ENCODE measurements at regions not wholly inside any gene's neighbourhood (a gene's known extent, or its start where the extent isn't known, plus 50 kb on each side); places are given as distances from the start of the nearest gene placed in this dataset.
A peak's percentile ranks its signal among the peaks of the same experiment; 100 is the strongest.

- Histone ChIP-seq H3K9me3 (no peaks in the 10 kb centered on the region), H3K36me3 (ENCODE audit: control insufficient read depth in 2 of 2, extremely low read depth in 1 of 2, insufficient read depth in 1 of 2, low read length in 1 of 2) (no peaks in the 10 kb centered on the region), H3K4me1 (ENCODE audit: control insufficient read depth in 1 of 2, extremely low read depth in 1 of 2, insufficient read depth in 2 of 2, low read length in 2 of 2) (no peaks in the 10 kb centered on the region), H3K27me3 (replicated peaks in 1 of 2; ENCODE audit: control insufficient read depth in 2 of 2, extremely low read depth in 1 of 2, insufficient read depth in 2 of 2, low read length in 1 of 2) (no peaks in the 10 kb centered on the region), H3K27ac (ENCODE audit: low read length) (no peak overlapping the region), H3K4me3 (ENCODE audit: control insufficient read depth in 1 of 2, extremely low read depth in 1 of 2, low read length in 1 of 2) (no peak overlapping the region)
- no peaks in the 10 kb centered on the region for H3K9me3 Mint-ChIP-seq
- ChIA-PET CTCF (interaction anchor here in 1 of 2 donors (0.6 kb wide), 1 partner anchor 199 kb away, joined by 3 read pairs; no protein-coding TSS in a partner anchor), POLR2A (no interaction called here)
- no peak for DNase-seq
- H3K27me3 Mint-ChIP-seq, result peaks cover 0 to 2% of the 10 kb centered on the region in 2 donors
- ATAC-seq (replicated peaks in 1 of 4), result no peak
- 100% methylated on average over 1 of the region's 1 CpG for WGBS (ENCODE audit: insufficient coverage)
- no peaks in the 10 kb centered on the region for H3K36me3 Mint-ChIP-seq
- H3K27ac Mint-ChIP-seq, result no peak overlapping the region
- H3K4me3 Mint-ChIP-seq, result no peak overlapping the region
- H3K4me1 Mint-ChIP-seq, result no peaks in the 10 kb centered on the region
These were observed 257.0 kb upstream of the USP15 start for GRCh38 chr12:62003226-62003625.

GRCh38 chr12:62003701-62004100 lies 256.5 kb upstream of the USP15 start:
- peaks cover 0 to 2% of the 10 kb centered on the region in 2 donors for H3K27me3 Mint-ChIP-seq
- POLR2A ChIA-PET, result no interaction called here
- H3K9me3 Mint-ChIP-seq, result no peaks in the 10 kb centered on the region
- ATAC-seq (replicated peaks in 1 of 4) (no peak), DNase-seq (no peak)
- H3K4me3 Mint-ChIP-seq, result no peak overlapping the region
- no peak overlapping the region for H3K4me3 ChIP-seq (ENCODE audit: control insufficient read depth in 1 of 2, extremely low read depth in 1 of 2, low read length in 1 of 2)
- no peaks in the 10 kb centered on the region for H3K36me3 Mint-ChIP-seq
- H3K9me3 ChIP-seq, result no peaks in the 10 kb centered on the region
- H3K36me3 ChIP-seq (ENCODE audit: control insufficient read depth in 2 of 2, extremely low read depth in 1 of 2, insufficient read depth in 1 of 2, low read length in 1 of 2), result no peaks in the 10 kb centered on the region
- H3K4me1 ChIP-seq (ENCODE audit: control insufficient read depth in 1 of 2, extremely low read depth in 1 of 2, insufficient read depth in 2 of 2, low read length in 2 of 2), result no peaks in the 10 kb centered on the region
- no peak overlapping the region for H3K27ac Mint-ChIP-seq
- no peaks in the 10 kb centered on the region for H3K27me3 ChIP-seq (replicated peaks in 1 of 2; ENCODE audit: control insufficient read depth in 2 of 2, extremely low read depth in 1 of 2, insufficient read depth in 2 of 2, low read length in 1 of 2)
- no peak overlapping the region for H3K27ac ChIP-seq (ENCODE audit: low read length)
- CTCF ChIA-PET, result no interaction called here
- no peaks in the 10 kb centered on the region for H3K4me1 Mint-ChIP-seq
- no CpG with 5 or more reads among the region's 2 CpGs for WGBS (ENCODE audit: insufficient coverage)

GRCh38 chr12:62005615-62006014 lies 254.6 kb upstream of the USP15 start:
- H3K9me3 ChIP-seq, result no peaks in the 10 kb centered on the region
- H3K27me3 ChIP-seq (replicated peaks in 1 of 2; ENCODE audit: control insufficient read depth in 2 of 2, extremely low read depth in 1 of 2, insufficient read depth in 2 of 2, low read length in 1 of 2), result no peaks in the 10 kb centered on the region
- WGBS (ENCODE audit: insufficient coverage), result 70% methylated on average over 2 of the region's 2 CpGs
- H3K4me3 ChIP-seq (ENCODE audit: control insufficient read depth in 1 of 2, extremely low read depth in 1 of 2, low read length in 1 of 2), result no peak overlapping the region
- H3K27me3 Mint-ChIP-seq, result peaks cover 0 to 2% of the 10 kb centered on the region in 2 donors
- CTCF ChIA-PET, result interaction anchor here (0.6 to 0.7 kb wide), 4 partner anchors 9 to 372 kb away, joined by 3 to 4 read pairs (median 3); no protein-coding TSS in a partner anchor
- H3K4me1 Mint-ChIP-seq, result no peaks in the 10 kb centered on the region
- no peak overlapping the region for H3K27ac ChIP-seq (ENCODE audit: low read length)
- no peaks in the 10 kb centered on the region for H3K9me3 Mint-ChIP-seq
- H3K4me1 ChIP-seq (ENCODE audit: control insufficient read depth in 1 of 2, extremely low read depth in 1 of 2, insufficient read depth in 2 of 2, low read length in 2 of 2), result no peaks in the 10 kb centered on the region
- no peaks in the 10 kb centered on the region for H3K36me3 ChIP-seq (ENCODE audit: control insufficient read depth in 2 of 2, extremely low read depth in 1 of 2, insufficient read depth in 1 of 2, low read length in 1 of 2)
- H3K27ac Mint-ChIP-seq, result no peak overlapping the region
- POLR2A ChIA-PET, result no interaction called here
- DNase-seq (no peak), ATAC-seq (replicated peaks in 1 of 4) (no peak)
- no peaks in the 10 kb centered on the region for H3K36me3 Mint-ChIP-seq
- no peak overlapping the region for H3K4me3 Mint-ChIP-seq

GRCh38 chr12:62006076-62006732 lies 254.0 kb upstream of the USP15 start:
- ChIA-PET CTCF (interaction anchor here (0.6 to 0.7 kb wide), 3 partner anchors 9 to 373 kb away, joined by 3 to 4 read pairs (median 3); no protein-coding TSS in a partner anchor), POLR2A (no interaction called here)
- no peaks in the 10 kb centered on the region for H3K36me3 Mint-ChIP-seq
- no peaks in the 10 kb centered on the region for H3K9me3 Mint-ChIP-seq
- Histone ChIP-seq H3K36me3 (ENCODE audit: control insufficient read depth in 2 of 2, extremely low read depth in 1 of 2, insufficient read depth in 1 of 2, low read length in 1 of 2) (no peaks in the 10 kb centered on the region), H3K9me3 (no peaks in the 10 kb centered on the region), H3K27me3 (replicated peaks in 1 of 2; ENCODE audit: control insufficient read depth in 2 of 2, extremely low read depth in 1 of 2, insufficient read depth in 2 of 2, low read length in 1 of 2) (no peaks in the 10 kb centered on the region), H3K27ac (ENCODE audit: low read length) (no peak overlapping the region), H3K4me3 (ENCODE audit: control insufficient read depth in 1 of 2, extremely low read depth in 1 of 2, low read length in 1 of 2) (no peak overlapping the region), H3K4me1 (ENCODE audit: control insufficient read depth in 1 of 2, extremely low read depth in 1 of 2, insufficient read depth in 2 of 2, low read length in 2 of 2) (no peaks in the 10 kb centered on the region)
- ATAC-seq (replicated peaks in 1 of 4), result no peak
- DNase-seq, result peak in 3 of 35 experiments; percentile 2 to 43 (median 4)
- H3K27ac Mint-ChIP-seq, result no peak overlapping the region
- 100% methylated on average over 1 of the region's 5 CpGs for WGBS (ENCODE audit: insufficient coverage)
- H3K4me1 Mint-ChIP-seq, result no peaks in the 10 kb centered on the region
- H3K27me3 Mint-ChIP-seq, result peaks cover 0 to 2% of the 10 kb centered on the region in 2 donors
- H3K4me3 Mint-ChIP-seq, result no peak overlapping the region

- Histone ChIP-seq H3K27me3 (replicated peaks in 1 of 2; ENCODE audit: control insufficient read depth in 2 of 2, extremely low read depth in 1 of 2, insufficient read depth in 2 of 2, low read length in 1 of 2) (no peaks in the 10 kb centered on the region), H3K27ac (ENCODE audit: low read length) (no peak overlapping the region), H3K4me3 (ENCODE audit: control insufficient read depth in 1 of 2, extremely low read depth in 1 of 2, low read length in 1 of 2) (no peak overlapping the region), H3K4me1 (ENCODE audit: control insufficient read depth in 1 of 2, extremely low read depth in 1 of 2, insufficient read depth in 2 of 2, low read length in 2 of 2) (no peaks in the 10 kb centered on the region), H3K36me3 (ENCODE audit: control insufficient read depth in 2 of 2, extremely low read depth in 1 of 2, insufficient read depth in 1 of 2, low read length in 1 of 2) (no peaks in the 10 kb centered on the region), H3K9me3 (no peaks in the 10 kb centered on the region)
- peaks cover 0 to 2% of the 10 kb centered on the region in 2 donors for H3K27me3 Mint-ChIP-seq
- POLR2A ChIA-PET, result no interaction called here
- no peaks in the 10 kb centered on the region for H3K36me3 Mint-ChIP-seq
- H3K27ac Mint-ChIP-seq, result no peak overlapping the region
- ATAC-seq (replicated peaks in 1 of 4) (no peak), DNase-seq (no peak)
- WGBS (ENCODE audit: insufficient coverage), result no CpG with 5 or more reads among the region's 2 CpGs
- H3K4me1 Mint-ChIP-seq, result no peaks in the 10 kb centered on the region
- CTCF ChIA-PET, result no interaction called here
- H3K4me3 Mint-ChIP-seq, result no peak overlapping the region
- no peaks in the 10 kb centered on the region for H3K9me3 Mint-ChIP-seq
These were observed 251.5 kb upstream of the USP15 start for GRCh38 chr12:62008703-62009102.

GRCh38 chr12:62009445-62009844 lies 250.8 kb upstream of the USP15 start:
- ChIA-PET CTCF (no interaction called here), POLR2A (interaction anchor here in 1 of 2 donors (0.6 kb wide), 1 partner anchor 227 kb away, joined by 3 read pairs; no protein-coding TSS in a partner anchor)
- no peak overlapping the region for H3K27ac ChIP-seq (ENCODE audit: low read length)
- H3K27ac Mint-ChIP-seq, result no peak overlapping the region
- no peaks in the 10 kb centered on the region for H3K36me3 ChIP-seq (ENCODE audit: control insufficient read depth in 2 of 2, extremely low read depth in 1 of 2, insufficient read depth in 1 of 2, low read length in 1 of 2)
- H3K27me3 ChIP-seq (replicated peaks in 1 of 2; ENCODE audit: control insufficient read depth in 2 of 2, extremely low read depth in 1 of 2, insufficient read depth in 2 of 2, low read length in 1 of 2), result no peaks in the 10 kb centered on the region
- no peaks in the 10 kb centered on the region for H3K36me3 Mint-ChIP-seq
- WGBS (ENCODE audit: insufficient coverage), result no CpG with 5 or more reads among the region's 5 CpGs
- no peak for ATAC-seq (replicated peaks in 1 of 4)
- H3K4me1 Mint-ChIP-seq, result no peaks in the 10 kb centered on the region
- peaks cover 0 to 2% of the 10 kb centered on the region in 2 donors for H3K27me3 Mint-ChIP-seq
- DNase-seq, result no peak
- H3K9me3 ChIP-seq, result no peaks in the 10 kb centered on the region
- no peaks in the 10 kb centered on the region for H3K4me1 ChIP-seq (ENCODE audit: control insufficient read depth in 1 of 2, extremely low read depth in 1 of 2, insufficient read depth in 2 of 2, low read length in 2 of 2)
- H3K4me3 ChIP-seq (ENCODE audit: control insufficient read depth in 1 of 2, extremely low read depth in 1 of 2, low read length in 1 of 2), result no peak overlapping the region
- H3K4me3 Mint-ChIP-seq, result no peak overlapping the region
- no peaks in the 10 kb centered on the region for H3K9me3 Mint-ChIP-seq

All from T-cell (primary cell).